ENCODE measurements at regions not wholly inside any gene's neighbourhood (a gene's known extent, or its start where the extent isn't known, plus 50 kb on each side); places are given as distances from the start of the nearest gene placed in this dataset.

- no peak for DNase-seq (ENCODE audit: low read depth)
- no peak overlapping the region for H3K4me3 ChIP-seq (ENCODE audit: low read depth, low read length)
- TF ChIP-seq CTCF (IDR thresholded peaks at IDR 0.05; ENCODE audit: low read depth, low read length, missing control alignments), result no peak
Measured at GRCh38 chr10:120984221-120984620, 133.1 kb downstream of the WDR11 start.

GRCh38 chr10:120987359-120987758 lies 136.2 kb downstream of the WDR11 start:
- TF ChIP-seq CTCF (IDR thresholded peaks at IDR 0.05; ENCODE audit: low read depth, low read length, missing control alignments), result no peak
- H3K4me3 ChIP-seq (ENCODE audit: low read depth, low read length), result no peak overlapping the region
- DNase-seq (ENCODE audit: low read depth), result peak; percentile 13

GRCh38 chr10:120988751-120989150 lies 137.6 kb downstream of the WDR11 start:
- no peak for TF ChIP-seq CTCF (IDR thresholded peaks at IDR 0.05; ENCODE audit: low read depth, low read length, missing control alignments)

GRCh38 chr10:120989279-120989678 lies 138.1 kb downstream of the WDR11 start:
- TF ChIP-seq CTCF (IDR thresholded peaks at IDR 0.05; ENCODE audit: low read depth, low read length, missing control alignments), result no peak
- DNase-seq (ENCODE audit: low read depth), result no peak
- no peak overlapping the region for H3K4me3 ChIP-seq (ENCODE audit: low read depth, low read length)

More at GRCh38 chr10:120988751-120989150, 137.6 kb downstream of the WDR11 start:
- H3K4me3 ChIP-seq (ENCODE audit: low read depth, low read length), result no peak overlapping the region
- DNase-seq (ENCODE audit: low read depth), result no peak

GRCh38 chr10:120989996-120990598 lies 138.9 kb downstream of the WDR11 start:
- no peak overlapping the region for H3K4me3 ChIP-seq (ENCODE audit: low read depth, low read length)
- TF ChIP-seq CTCF (IDR thresholded peaks at IDR 0.05; ENCODE audit: low read depth, low read length, missing control alignments), result no peak
- DNase-seq (ENCODE audit: low read depth), result no peak

- H3K4me3 ChIP-seq (ENCODE audit: low read depth, low read length), result no peak overlapping the region
- no peak for DNase-seq (ENCODE audit: low read depth)
- TF ChIP-seq CTCF (IDR thresholded peaks at IDR 0.05; ENCODE audit: low read depth, low read length, missing control alignments), result no peak
Measured at GRCh38 chr10:120990831-120991230, 139.7 kb downstream of the WDR11 start.

- TF ChIP-seq CTCF (IDR thresholded peaks at IDR 0.05; ENCODE audit: low read depth, low read length, missing control alignments), result no peak
- H3K4me3 ChIP-seq (ENCODE audit: low read depth, low read length), result no peak overlapping the region
- no peak for DNase-seq (ENCODE audit: low read depth)
Measured at GRCh38 chr10:120993089-120993488, 141.9 kb downstream of the WDR11 start.
